Fibroblast of skin of right biceps (primary cell): ENCODE measurements at regions not wholly inside any gene's neighbourhood (a gene's known extent, or its start where the extent isn't known, plus 50 kb on each side); places are given as distances from the start of the nearest gene placed in this dataset.
"Not testable (repeated sequence)": the region's sequence is repeated elsewhere in the genome, so short reads cannot be mapped to it uniquely, and the experiment has no call there.

Experiments
- DNase-seq: peaks from one replicate; pipeline ENCODE4 v3.0.0-alpha.2; 2013

DNA sequence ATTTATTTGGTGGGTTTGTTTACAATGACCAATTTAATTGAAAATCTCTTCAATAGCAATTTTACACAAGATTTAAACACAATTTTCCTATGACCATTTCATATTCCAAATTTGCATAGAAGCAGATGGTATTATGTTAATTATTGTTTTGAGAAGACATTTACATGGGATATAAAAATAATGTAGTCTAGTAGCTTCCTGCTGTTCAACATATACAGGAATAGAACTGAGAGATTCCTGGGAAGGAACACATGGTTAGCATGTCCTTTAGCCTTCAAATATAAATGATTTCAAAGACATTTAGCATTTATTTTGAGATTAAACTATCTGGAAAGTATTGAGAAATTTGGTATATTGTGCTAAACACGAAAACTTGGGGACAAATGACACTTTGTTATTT, 129.6 kb downstream of the KCNE4 start:
- DNase-seq: no peak

DNA sequence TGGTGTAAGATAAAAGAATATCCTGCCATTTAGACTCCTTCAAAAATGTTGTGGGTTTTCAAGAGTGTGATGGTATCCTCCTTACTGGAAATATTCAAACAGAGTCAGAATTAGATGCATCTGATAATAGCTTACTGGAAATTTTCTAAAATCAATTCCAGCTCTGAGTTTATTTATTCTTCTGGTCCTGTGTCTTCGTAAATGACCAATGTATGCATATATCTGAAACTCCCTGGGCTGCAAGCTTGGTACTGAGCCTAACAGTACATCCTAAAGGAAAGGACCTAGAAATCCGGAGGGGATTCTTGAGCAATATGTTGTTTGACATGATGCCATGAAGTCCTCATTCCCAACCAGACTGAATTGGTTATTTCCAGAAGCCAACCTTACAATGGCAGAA, 130.4 kb downstream of the KCNE4 start:
- no peak for DNase-seq

GRCh38 chr2:223185638-223186037, 133.6 kb downstream of the KCNE4 start:
- no peak for DNase-seq

- DNase-seq: no peak
Observed at GRCh38 chr2:223187256-223187655, 135.3 kb downstream of the KCNE4 start.

GRCh38 chr2:223190561-223191206, 138.7 kb downstream of the KCNE4 start:
- DNase-seq: not testable (repeated sequence)

DNA sequence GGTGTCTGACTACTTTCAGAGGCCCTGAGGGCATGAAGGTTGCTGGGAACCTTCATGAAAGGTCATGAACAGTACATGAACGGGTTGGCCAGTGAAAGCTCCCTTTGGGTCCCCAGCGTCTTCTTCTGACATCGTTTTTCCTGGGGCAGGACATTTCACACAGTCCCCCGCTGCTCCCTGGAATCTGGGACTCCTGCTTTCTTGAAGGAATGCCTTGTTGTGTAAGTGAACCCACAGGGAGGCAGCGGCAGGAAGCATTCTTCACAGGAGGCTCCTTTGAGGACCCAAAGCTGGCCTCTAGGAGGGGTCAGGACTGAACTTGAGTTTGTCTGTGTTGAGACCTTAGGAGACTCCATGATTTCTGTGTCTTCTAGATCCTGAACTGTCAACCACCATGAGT, 144.3 kb downstream of the KCNE4 start:
- peak; percentile 5 for DNase-seq

- DNase-seq: peak; percentile 28
Observed at GRCh38 chr2:223197046-223197445, 145.1 kb downstream of the KCNE4 start.

DNA sequence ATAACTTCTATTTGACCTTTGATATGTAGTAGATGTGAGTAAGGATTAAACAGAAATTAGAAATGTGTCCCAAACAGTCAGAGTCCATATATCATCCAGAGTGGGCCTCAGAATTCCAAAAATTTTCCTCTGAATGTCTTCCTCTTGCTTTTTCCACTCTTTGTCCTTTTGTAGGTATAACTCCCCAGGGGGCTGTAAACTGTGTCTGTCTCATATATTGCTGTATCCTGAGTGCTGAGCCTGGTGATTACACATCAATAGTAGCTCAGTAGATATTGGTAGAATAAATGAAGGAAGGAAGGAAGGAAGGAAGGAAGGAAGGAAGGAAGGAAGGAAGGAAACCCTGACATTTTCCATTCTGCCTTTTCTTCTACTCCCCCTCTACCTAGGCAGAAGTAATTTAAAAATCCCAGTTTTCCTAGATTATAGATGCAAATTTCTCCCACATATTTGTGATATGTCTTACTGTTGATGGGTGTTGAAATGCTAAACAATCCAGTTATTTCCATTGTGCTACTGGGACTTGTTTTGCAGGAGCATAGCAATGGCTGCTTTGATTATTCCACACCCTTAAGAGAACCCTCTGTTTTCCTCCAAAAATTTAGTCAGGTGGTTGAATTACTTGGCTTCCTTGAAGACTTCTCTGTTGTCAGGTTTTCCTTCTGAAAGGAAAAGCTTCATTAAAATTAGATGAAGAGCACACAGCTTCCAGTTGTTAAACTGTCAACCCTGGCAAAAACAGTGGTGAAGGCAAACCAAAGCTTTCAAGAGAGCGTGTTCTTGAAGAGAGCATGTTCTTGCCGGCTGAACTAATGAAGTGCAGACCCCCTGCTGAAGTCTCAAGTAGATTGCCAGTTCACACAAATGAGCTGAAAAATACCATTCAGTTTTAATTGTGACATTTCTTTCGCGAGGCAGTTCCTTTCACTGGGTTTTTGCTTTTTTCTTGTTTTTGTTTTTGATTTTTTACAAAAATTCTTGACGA, 147.8 kb downstream of the KCNE4 start:
- no peak for DNase-seq

GRCh38 chr2:223203971-223204929, 152.3 kb downstream of the KCNE4 start:
- peak; percentile 96 for DNase-seq

- DNase-seq: no peak
Observed at GRCh38 chr2:223210489-223210888, 158.5 kb downstream of the KCNE4 start.

- DNase-seq: no peak
Observed at GRCh38 chr2:223214394-223215253, 162.6 kb downstream of the KCNE4 start.

DNA sequence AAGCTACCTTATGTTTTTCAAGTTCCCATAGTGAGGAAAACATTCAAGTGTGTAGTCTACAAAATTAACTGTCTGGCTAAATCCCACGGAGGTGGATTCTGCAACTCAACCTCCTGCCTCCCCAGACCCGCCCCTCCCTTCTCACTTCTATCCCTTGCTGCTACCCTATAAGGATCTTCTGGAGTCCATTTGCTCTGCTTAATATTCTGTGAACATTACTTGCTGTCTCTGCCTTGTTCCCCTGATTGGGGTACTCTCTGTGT, 163.2 kb downstream of the KCNE4 start:
- no peak for DNase-seq

- DNase-seq: no peak
Observed at GRCh38 chr2:223217373-223217772, 165.4 kb downstream of the KCNE4 start.

- DNase-seq: no peak
Observed at GRCh38 chr2:223218587-223219178, 166.7 kb downstream of the KCNE4 start.

DNA sequence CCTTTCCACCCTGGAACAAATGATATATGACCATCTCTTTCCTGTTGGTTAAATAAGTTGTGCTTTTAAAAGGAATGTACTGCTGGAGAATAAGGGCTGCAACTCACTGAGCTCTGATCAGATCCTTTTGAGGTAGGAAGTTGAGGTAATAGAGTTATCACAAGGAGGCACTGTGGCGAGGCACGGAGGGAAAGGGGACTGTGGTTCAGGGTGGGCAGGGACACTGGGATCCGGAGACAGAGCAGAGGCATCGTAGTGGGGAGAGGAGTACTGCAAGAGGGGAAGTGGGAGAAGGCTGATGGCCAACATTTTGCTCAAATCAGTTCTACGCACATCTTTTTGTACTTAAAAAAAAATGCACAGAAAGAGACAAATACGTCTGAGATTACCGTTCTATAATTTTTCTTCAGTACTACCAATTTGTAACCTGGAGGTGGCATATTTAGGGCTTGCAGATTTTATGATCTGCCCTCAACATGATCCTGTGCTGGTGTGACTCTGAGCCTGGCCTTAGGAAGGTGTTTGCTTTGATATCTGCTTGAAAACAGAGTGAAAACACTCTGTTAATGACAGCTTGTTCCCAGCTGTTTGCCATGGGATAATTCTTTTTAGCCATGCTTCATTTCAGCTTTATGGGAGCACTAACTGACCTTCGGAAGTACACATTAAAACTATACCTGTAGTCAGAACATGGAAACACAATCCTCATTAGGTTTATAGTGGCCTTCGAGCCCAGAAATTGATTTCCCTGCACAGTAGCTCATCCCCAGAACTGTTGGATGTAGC, 168.1 kb downstream of the KCNE4 start:
- no peak for DNase-seq

DNA sequence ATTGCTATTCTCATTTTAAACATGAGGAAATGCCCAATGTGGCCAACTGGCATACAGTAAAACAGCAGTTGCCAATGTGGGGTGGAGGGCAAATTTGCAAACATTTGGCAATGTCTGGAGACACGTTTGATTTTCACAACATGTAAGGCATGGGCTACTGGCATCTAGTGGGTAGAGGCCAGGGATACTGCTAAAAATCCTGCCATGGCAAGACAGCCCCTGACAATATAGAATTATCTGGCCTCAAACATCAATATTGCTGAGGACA, 168.6 kb downstream of the KCNE4 start:
- DNase-seq: no peak

- DNase-seq: no peak
Observed at GRCh38 chr2:223221139-223221835, 169.3 kb downstream of the KCNE4 start.

DNA sequence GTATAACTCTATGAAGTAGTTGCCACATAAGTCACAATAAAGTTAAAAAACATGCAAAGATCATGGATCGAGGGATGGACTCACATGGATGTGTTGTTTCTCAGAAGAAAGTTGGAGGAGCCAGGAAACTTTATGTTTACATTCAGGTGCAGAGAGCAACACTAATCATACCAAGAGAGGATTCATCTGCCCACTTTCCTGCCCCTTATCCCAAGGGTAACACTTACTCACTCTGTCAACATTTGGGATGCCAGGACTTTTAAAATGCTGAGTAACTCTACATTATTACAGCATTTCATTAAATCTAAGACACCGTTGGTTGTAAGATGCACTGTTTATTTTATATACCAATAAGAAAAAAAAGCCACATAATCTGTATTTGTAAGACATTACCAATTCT, 170.4 kb downstream of the KCNE4 start:
- DNase-seq: no peak

GRCh38 chr2:223223156-223223555, 171.2 kb downstream of the KCNE4 start:
- DNase-seq: no peak

GRCh38 chr2:223225266-223225665, 173.3 kb downstream of the KCNE4 start:
- no peak for DNase-seq

GRCh38 chr2:223226264-223226663, 174.3 kb downstream of the KCNE4 start:
- DNase-seq: no peak
